Astrocyte (in vitro differentiated cells and primary cell): ENCODE measurements at regions not wholly inside any gene's neighbourhood (a gene's known extent, or its start where the extent isn't known, plus 50 kb on each side); places are given as distances from the start of the nearest gene placed in this dataset.

Source experiments
- DNase-seq: peaks from one replicate; pipeline ENCODE4 v3.0.0-alpha.2; 2010; ENCODE audit warnings: low read depth
- FAIRE-seq: peaks from 2 replicates; lab custom pipeline; 2011; peaks lifted over from hg19 to GRCh38; lab: Jason Lieb, UNC
- H2AFZ ChIP-seq: 2 replicates; pipeline ENCODE4 v1.6.0; 2012; ENCODE audit warnings: low read depth, low read length, inconsistent platforms
- H3K27ac ChIP-seq: 2 replicates; pipeline ENCODE4 v1.5.1; 2011; ENCODE audit warnings: low read depth, low read length, inconsistent platforms
- H3K27me3 ChIP-seq: 2 replicates; pipeline ENCODE4 v1.6.0; 2011; ENCODE audit warnings: low read length, inconsistent platforms; ENCODE audit not compliant: insufficient read depth
- H3K36me3 ChIP-seq: 2 replicates; pipeline ENCODE4 v1.5.1; 2011; ENCODE audit warnings: low read length, inconsistent platforms; ENCODE audit not compliant: insufficient read depth
- H3K4me1 ChIP-seq: 2 replicates; pipeline ENCODE4 v1.5.1; 2011; ENCODE audit warnings: low read length, inconsistent platforms; ENCODE audit not compliant: insufficient read depth
- H3K4me2 ChIP-seq: 2 replicates; pipeline ENCODE4 v1.6.0; 2012; ENCODE audit warnings: low read length, inconsistent platforms
- H3K4me3 ChIP-seq: 2 replicates; pipeline ENCODE4 v1.5.1; 2011; ENCODE audit warnings: low read depth, mild to moderate bottlenecking, low read length, inconsistent platforms; ENCODE audit not compliant: insufficient read depth
- H3K79me2 ChIP-seq: 2 replicates; pipeline ENCODE4 v1.6.0; 2012; ENCODE audit warnings: mild to moderate bottlenecking, low read length, inconsistent platforms; ENCODE audit not compliant: insufficient read depth
- H3K9ac ChIP-seq: 2 replicates; pipeline ENCODE4 v1.6.0; 2012; ENCODE audit warnings: mild to moderate bottlenecking, low read length, inconsistent platforms
- H3K9me3 ChIP-seq: 2 replicates; pipeline ENCODE4 v1.5.1; 2012; ENCODE audit warnings: low read depth, mild to moderate bottlenecking, low read length, inconsistent platforms; ENCODE audit not compliant: insufficient read depth
- H4K20me1 ChIP-seq: 2 replicates; pipeline ENCODE4 v1.6.0; 2012; ENCODE audit warnings: low read length, inconsistent platforms; ENCODE audit not compliant: insufficient read depth
- H3K27ac Mint-ChIP-seq: one replicate; pipeline ENCODE4 v1.8.0; 2021; ENCODE audit warnings: mild to moderate bottlenecking, mixed read lengths; ENCODE audit not compliant: unreplicated experiment
- H3K27me3 Mint-ChIP-seq: one replicate; pipeline ENCODE4 v1.8.0; 2021; ENCODE audit warnings: low read depth, mixed read lengths; ENCODE audit not compliant: unreplicated experiment
- H3K36me3 Mint-ChIP-seq: one replicate; pipeline ENCODE4 v1.8.0; 2021; ENCODE audit warnings: low read depth, mixed read lengths; ENCODE audit not compliant: unreplicated experiment
- H3K4me1 Mint-ChIP-seq: one replicate; pipeline ENCODE4 v1.8.0; 2021; ENCODE audit warnings: low read depth, mixed read lengths; ENCODE audit not compliant: unreplicated experiment
- H3K4me3 Mint-ChIP-seq: one replicate; pipeline ENCODE4 v1.8.0; 2021; ENCODE audit warnings: mild to moderate bottlenecking, moderate library complexity, mixed read lengths; ENCODE audit not compliant: unreplicated experiment
- H3K9me3 Mint-ChIP-seq: one replicate; pipeline ENCODE4 v1.8.0; 2021; ENCODE audit warnings: mild to moderate bottlenecking, mixed read lengths; ENCODE audit not compliant: unreplicated experiment
- CTCF ChIP-seq: IDR thresholded peaks from 2 replicates; pipeline ENCODE4 v1.5.1; 2011; ENCODE audit warnings: low read depth, mild to moderate bottlenecking, inconsistent platforms, low read length, moderate library complexity; ENCODE audit not compliant: insufficient read depth
- EZH2 ChIP-seq: IDR thresholded peaks from 2 replicates; pipeline ENCODE4 v1.6.1; 2012; ENCODE audit warnings: mild to moderate bottlenecking, low read length, inconsistent platforms; ENCODE audit not compliant: insufficient read depth

DNA sequence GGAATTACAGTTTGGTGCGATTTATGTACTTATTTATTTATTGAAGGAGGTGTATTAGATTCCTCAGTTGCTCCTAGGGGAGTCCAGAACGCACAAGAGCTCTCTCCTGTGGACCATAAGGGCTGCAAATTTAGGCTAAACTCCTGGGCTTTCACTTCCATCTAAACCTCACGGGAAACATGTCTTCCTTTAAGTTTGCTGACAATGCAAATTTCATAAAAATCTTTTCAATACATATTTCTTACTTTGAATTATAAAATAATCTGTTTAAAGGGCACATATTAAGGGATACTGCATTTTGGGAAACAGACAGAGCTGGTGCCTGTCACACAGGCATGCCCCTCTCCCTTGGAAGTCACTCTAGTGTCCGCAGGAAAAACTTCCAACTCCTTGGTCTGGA is 438.0 kb upstream of the CPEB2 start:
- no peaks in the 10 kb centered on the region for H3K36me3 Mint-ChIP-seq
- no peak overlapping the region for H3K4me2 ChIP-seq
- no peaks in the 10 kb centered on the region for H3K27me3 ChIP-seq
- no peak overlapping the region for H2AFZ ChIP-seq
- peaks cover 13% of the 10 kb centered on the region for H3K4me1 Mint-ChIP-seq
- H3K27ac ChIP-seq: no peak overlapping the region
- DNase-seq (no peak), FAIRE-seq (no peak)
- H3K4me3 ChIP-seq: no peak overlapping the region
- peaks cover 2% of the 10 kb centered on the region for H3K9me3 ChIP-seq
- no peaks in the 10 kb centered on the region for H4K20me1 ChIP-seq
- TF ChIP-seq CTCF (no peak), EZH2 (no peak)
- H3K9ac ChIP-seq: no peak overlapping the region
- H3K27me3 Mint-ChIP-seq: no peaks in the 10 kb centered on the region
- H3K27ac Mint-ChIP-seq: no peak overlapping the region
- no peaks in the 10 kb centered on the region for H3K79me2 ChIP-seq
- H3K4me1 ChIP-seq: no peaks in the 10 kb centered on the region
- no peaks in the 10 kb centered on the region for H3K36me3 ChIP-seq
- H3K9me3 Mint-ChIP-seq: peaks cover 4% of the 10 kb centered on the region
- no peak overlapping the region for H3K4me3 Mint-ChIP-seq

DNA sequence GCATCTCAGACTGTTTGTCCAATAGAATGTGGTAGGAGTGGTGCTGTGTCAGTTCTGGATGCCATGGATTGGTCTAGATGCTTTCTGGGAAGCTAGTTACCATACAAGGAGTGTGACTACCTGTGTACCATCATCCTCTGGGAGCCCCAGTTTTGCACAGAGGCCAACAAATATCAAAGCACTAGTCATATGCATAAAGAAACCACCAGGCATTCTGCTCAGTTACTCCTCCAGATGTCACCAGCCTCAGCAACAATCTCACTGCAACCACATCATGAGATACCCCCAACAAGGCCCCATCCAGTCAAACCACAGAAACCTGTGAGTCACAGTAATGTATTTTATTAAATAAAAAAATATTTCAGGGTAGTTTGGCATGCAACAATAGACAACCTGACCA is 435.8 kb upstream of the CPEB2 start:
- Histone ChIP-seq H3K79me2 (no peaks in the 10 kb centered on the region), H2AFZ (no peak overlapping the region)
- FAIRE-seq: no peak

More for the DNA sequence above, 435.8 kb upstream of the CPEB2 start:
- Histone ChIP-seq H3K27me3 (no peaks in the 10 kb centered on the region), H3K9me3 (peaks cover 2% of the 10 kb centered on the region), H4K20me1 (no peaks in the 10 kb centered on the region), H3K4me3 (no peak overlapping the region), H3K9ac (no peak overlapping the region), H3K27ac (no peak overlapping the region), H3K36me3 (no peaks in the 10 kb centered on the region), H3K4me2 (no peak overlapping the region), H3K4me1 (no peaks in the 10 kb centered on the region)
- Mint-ChIP-seq H3K27ac (no peak overlapping the region), H3K27me3 (no peaks in the 10 kb centered on the region), H3K4me1 (peaks cover 13% of the 10 kb centered on the region), H3K9me3 (peaks cover 4% of the 10 kb centered on the region), H3K36me3 (no peaks in the 10 kb centered on the region), H3K4me3 (no peak overlapping the region)
- DNase-seq: peak; percentile 29
- TF ChIP-seq EZH2: no peak
- TF ChIP-seq CTCF: no peak
